Right lung (tissue), 2 donors: ENCODE measurements at regions not wholly inside any gene's neighbourhood (a gene's known extent, or its start where the extent isn't known, plus 50 kb on each side); places are given as distances from the start of the nearest gene placed in this dataset.

Experiments
- DNase-seq, 2 donors: peaks; one replicate each; pipeline ENCODE4 v3.0.0-alpha.2; 2013

DNA sequence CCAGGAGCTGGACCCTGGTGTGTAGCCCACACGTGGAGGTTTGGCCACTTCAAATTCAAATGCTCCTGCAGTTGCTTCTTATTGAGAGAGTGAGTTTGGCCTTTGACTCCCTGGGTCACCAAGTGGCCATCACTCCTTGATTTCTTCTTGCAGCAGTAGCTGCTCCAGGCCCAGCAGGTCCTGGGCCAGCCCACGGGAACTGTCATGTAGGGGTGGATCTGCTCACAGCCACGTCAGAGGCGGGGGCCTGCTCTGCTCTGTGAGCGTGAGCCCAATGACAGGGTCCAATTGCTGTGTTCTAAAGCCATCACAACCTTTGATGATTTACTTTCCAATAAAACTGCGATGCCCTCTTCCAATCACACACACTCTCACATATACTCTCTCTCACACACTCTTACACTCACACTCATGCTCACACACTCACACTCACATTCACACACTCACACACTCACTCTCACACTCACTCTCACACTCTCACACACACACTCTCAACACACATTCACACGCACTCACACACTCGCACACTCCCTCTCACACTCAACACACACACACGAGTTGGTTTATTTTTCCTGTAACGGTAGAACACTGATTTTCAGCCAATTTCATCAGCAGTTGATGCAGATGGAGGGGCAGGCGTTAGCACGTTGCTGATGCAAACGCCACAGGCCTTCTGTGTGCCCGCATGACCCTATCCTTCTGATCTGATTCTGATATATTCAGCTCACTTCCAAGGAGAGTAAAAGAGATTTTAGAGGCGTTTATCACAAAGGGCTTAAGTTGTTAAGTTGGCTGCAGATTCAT, 210.7 kb upstream of the PPP2R2D start:
- DNase-seq: no peak

DNA sequence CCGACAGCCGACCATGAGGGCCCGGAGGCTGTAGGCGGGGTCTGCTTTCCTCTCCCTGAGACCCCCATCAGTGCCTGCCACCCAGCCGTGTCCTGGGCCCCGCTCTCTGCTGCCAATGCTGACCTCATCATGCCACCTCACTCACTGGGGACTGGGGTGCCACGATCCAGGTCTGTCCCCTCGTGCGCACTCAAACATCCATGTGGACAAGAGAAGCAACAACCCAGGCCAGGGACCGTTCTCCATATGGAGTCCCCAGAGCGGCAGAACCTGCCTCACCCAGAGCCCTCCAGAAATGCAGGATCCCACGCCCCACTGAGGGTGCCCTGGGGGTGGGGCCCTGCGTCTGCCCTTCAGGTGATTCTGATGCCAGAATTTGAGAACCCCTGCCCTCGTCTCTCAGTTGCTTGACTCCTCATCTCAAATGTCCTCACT, 210.0 kb upstream of the PPP2R2D start:
- DNase-seq: no peak

DNA sequence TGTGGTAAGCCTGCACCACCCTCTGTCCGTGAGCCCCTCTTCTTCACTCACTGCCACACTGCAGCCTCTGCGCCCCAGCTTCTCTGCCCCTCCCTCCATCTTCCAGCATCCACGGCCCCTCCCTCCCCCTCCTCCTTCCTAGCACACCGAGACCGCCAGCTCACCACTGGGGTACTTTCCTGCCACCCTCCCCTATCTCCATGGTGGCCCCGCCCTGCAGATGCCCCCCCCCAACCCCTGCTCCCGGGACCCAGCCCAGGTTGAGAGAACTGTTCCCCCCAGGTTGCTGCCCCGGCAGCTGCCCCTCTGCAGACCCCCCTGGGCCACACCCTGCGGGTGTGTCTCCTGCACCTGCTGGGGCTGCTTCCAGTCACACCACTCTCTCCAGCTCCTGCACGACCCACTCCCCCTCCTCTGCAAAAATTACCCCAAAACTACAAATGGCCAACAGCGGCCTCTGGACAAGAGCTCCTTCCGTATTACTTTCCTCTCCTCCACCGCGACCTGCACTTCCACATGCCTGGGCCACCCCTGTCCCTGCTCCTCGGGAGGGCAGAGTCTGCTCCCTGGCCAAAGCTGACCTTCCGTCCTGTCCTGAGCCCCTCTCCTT, 209.2 kb upstream of the PPP2R2D start:
- DNase-seq: no peak

DNA sequence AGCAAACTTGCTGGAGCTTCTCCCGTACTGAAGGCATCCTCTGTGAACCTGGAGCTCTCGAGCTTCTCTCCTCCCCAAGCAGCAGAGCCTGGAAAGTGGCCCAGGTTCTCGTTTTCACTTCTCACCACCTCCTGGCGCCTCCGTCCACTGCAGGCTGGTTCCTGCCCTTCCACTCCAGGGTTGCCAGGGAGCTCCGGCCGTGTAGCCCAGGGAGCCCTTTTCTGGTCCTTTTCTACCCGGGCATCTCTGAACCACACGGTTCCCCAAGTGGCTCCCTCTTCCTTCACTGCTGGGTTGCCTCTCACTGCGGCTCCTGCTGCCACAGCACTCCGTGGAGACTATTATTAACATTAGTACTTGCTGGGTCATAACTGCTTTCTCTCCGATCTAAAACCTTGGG, 208.6 kb upstream of the PPP2R2D start:
- no peak for DNase-seq

DNA sequence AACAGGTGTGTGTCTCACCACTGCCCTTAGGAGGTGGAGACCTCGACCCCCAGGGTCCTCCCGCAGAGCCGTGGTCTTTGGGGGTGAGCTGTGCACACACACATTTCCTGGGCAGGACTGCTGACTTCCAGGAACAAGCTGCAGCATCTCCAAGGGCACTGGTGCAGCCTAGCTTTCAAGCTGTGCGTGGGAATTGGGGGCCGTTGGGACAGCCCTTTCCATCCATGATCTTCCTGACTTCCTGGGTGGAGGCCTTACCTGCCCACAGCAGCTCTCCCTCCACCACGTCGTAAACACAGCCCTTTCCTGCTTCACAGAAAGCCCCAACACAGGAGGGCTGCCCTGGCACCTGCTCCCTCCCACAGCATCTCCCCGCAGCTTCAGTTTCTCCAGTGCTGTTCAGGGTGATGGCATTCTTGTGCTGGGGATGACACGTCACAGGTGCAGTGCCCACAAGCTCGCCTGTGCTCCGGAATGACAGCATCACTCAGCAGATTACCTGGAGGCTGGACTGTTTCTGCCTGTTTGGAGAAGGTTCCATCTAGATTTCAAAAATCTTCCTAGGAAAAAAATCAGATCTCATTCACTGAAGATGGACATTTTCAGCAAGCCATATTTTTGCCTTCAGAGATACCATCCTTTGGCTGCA, 208.0 kb upstream of the PPP2R2D start:
- no peak for DNase-seq

DNA sequence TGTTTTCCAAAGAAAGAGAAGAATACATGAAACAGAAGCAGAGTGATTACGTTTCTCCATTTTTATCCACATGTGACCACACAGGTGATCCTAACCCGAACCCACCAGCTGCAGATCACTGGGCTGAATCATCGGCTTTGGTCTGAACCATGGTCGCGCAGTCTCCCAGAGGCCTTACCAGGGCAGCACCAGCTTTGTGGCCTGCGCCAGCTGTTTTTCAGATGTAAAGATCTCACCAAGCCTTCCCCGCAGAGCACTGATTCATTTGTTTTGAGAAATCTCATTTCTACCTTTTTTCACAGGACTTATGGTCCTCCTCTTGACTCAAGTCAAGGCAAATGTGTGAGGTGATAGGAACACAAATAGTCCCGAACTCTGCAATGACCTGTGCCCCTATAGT, 207.0 kb upstream of the PPP2R2D start:
- no peak for DNase-seq

DNA sequence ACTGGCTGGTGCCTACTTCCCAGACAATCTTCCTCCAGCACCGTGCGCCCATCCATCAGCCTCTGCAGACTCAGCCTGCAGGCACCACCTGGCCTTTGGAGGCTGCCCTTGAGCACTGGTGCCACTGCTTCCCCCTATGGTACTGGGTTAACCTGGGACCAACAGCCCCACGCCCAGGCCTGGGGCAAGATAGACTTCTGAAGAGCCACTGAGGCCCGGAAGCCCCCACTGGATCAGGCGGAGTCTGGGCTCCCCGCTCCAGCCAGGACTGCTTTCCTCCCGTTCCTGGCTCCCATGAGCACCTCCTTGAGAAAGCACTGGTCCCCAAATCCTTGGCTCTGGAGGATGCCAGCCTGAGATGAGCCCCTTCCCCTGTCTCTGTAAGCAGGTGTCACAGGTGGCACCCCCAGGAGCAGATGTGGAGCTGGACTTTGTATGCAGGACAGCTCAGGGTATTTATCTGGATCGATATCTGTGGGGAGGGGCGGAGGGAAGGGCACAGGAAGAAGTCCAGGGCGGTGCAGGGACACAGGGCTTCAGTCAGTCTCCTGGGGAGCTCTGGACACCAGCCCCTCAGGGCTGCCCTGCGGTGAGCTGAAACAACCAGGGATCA, 206.5 kb upstream of the PPP2R2D start:
- DNase-seq: no peak

DNA sequence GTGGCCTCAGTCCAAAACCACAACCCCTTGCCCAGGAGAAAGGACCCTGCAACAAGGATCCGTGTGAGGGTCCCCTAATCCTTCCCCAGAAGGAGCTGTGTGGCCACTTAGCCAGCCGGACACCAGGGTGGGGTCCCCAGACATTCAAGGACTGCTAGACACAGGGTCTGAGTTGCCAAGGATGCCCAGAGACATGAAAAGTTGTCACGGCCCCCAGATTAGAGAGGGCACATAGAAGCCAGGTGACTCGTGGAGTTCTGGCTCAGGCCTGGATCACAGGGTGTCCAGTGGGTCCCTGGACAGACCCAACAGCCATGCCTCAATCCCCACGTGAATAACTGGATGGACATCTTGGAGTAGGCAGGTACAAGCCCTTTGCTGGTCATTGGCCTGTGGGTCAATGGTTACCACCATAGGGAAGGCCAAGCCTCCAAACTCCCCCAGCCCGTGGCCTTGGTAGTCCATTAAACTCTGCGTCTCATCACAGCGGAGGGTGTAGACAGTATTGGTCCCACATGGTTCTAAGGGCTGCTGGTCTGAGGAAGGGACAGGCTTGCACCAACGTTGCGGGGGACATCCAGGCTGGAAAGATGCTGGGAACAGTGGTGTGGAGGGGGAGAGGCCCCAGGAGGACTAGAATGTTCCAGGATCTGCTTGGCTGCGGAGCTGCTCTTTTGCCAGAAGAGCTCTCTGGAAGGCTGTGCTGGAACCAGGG, 205.9 kb upstream of the PPP2R2D start:
- DNase-seq: no peak

DNA sequence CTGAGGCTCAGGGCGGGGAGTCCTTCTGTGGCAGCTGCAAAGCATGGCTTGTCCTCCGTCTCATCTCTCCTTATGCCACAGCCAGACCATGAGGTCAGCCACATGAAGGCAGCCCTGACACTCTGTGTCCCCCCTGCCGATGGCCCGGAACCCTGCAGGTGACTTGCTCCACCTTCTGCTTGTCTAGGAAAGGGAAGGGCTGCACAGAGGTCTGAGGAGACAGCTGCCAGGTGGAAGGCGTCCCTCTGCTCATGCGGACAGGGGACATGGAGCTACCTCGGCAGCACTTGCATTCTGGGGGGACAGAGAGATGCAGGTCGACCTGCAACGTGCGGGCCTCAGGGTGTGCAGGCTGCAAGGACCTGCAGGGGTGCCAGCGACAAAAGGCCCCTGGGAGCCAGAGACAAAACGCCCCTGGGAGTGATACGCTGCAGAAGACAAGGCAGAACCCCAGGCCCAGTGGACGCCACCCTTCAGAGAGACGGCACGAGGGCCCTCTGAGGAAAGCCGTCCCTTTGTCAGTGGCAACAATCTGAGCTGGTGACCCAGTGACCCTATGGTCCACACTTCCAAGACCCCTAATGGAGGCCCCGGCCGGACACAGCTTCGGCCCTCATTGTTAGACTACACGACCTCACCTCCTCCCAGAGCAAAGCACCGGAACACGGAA, 205.2 kb upstream of the PPP2R2D start:
- DNase-seq: no peak

DNA sequence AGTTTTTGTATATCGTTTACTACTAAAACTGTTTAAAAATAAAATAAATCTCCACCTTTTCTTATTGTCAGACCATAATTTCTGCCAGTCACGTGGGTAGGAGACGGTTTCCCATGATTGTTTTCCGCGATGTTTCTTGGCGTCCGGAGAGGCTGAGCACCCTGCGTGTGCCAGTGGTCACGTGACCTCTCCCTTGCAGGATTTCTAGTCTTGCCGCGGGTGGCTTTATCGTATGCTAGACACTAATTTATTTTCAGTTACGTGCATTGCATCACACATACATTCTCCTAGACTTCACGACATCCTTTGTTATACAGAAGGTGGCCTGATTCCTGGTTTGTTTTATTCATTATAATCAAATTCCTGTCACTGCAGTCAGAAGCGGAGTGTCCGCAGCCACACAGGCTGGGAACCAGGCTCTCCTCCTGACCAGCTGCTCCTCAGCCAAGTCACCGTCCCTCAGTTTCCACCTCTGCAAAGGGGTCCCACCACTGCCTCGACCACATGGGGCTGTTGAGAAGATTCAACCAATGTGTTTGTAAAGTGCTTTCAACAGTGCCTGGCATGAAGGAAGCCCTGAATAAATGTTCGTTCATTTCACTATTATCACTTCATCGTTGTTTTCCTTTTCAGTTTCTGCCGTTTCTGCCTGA, 203.2 kb upstream of the PPP2R2D start:
- no peak for DNase-seq

DNA sequence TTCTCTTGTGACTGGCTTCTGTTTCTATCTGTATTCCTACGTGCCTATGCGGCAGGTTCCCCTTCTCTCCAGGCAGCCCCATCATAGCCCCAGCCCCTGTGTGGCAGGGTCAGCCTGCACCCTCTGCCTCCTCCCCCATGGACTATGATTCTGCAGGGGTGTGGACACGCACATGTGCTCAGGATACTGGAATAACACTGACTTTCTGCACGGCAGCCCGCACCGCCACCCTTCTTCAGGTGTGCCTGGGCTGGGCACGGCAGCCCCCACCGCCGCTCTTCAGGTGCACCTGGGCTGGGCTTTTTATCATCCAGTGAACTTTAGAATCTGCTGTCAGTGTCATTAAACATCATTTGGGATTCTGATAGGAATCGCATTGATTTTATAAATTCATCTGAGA, 202.6 kb upstream of the PPP2R2D start:
- DNase-seq: no peak

DNA sequence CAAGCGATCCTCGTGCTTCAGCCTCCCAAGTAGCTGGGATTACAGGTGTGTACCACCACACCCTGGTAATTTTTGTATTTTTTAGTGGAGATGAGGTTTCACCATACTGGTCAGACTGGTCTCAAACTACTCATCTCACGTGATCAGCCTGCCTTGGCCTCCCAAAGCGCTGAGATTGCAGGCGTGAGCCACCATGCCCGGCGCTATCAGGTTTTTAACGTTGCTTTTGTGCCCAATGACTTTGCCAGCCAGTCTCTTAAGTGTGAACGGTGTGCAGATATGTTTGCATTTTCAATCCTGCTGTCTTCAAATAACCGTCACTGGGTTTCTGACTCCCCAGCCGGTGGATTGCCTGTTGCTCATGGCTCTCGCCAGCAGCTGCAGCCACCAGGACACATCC, 201.8 kb upstream of the PPP2R2D start:
- DNase-seq: no peak

DNA sequence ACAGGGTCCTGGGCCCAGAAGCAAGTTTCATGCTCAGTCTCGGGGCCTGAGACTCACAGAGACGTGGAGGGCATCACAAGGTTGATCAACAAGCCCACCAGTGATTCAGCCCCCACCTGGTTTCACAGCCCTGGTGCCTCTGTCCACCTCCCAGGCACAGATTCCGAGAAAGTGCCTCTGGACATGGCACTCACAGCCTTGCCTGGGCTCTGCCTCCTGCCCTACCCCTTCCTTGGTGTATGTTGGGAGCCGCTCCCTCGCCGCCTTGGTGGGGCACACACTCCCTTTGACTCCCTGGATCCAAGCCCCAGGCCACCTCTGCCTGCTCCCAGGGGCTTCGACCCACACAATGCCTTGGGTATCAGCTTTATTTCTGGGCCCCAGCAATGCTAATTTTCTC, 200.8 kb upstream of the PPP2R2D start:
- DNase-seq: no peak

DNA sequence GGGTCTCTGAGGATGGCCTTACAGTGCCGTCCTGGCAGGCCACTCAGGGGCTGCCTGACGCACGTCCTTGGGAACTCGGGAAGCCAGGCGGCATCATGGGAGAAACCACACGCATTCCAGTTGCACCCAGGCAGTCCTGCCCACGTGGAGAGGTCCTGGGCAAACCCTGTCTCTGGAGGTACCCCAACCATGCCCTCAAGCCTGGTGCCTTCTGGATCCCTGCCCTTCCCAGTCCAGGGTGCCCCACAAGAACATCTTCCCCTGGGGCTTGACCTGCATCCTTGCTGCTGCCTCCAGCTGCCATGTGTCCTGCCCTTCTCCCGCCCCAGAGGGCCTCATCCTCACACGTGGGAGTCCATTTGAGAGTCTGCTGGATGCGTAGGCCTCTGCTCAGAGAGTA, 200.3 kb upstream of the PPP2R2D start:
- DNase-seq: no peak

DNA sequence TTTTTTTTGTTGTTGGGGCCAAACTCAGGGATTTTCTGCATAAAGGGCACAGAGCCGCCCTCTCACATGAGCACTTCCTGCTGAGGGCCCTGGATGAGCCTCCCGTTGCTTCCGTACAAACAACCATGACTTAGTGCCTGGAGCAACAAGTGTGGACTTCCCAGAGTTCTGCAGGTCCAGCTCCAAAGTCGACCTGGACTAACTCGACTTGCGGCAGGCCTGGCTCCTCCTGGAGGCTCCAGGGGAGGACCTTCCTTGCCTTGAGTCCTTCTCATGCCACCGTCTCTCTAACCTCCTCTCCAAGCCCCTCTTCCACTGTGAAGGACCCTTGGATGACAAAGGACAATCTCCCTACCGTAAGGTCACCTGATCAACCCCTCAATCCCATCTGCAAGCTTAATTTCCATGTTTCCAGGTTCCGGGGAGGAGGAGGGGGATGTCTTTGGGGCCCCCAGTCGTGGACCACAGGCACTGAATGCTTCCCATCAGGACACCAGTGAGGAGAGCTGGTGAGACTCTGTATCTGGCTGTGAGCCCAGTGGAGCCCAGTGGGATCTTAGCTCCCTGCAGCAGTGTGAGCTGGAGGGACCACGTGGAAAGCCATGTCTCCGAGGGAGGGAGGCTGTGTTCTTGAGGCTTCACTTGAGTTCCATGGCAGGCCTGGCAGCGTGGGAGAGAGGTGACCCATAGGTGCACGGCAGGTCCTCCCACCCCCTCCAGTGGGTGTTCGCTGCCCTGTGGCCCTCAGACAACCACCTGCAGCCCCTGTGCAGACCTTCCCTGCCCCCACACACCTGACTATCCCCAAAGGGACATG, 199.5 kb upstream of the PPP2R2D start:
- DNase-seq: no peak

DNA sequence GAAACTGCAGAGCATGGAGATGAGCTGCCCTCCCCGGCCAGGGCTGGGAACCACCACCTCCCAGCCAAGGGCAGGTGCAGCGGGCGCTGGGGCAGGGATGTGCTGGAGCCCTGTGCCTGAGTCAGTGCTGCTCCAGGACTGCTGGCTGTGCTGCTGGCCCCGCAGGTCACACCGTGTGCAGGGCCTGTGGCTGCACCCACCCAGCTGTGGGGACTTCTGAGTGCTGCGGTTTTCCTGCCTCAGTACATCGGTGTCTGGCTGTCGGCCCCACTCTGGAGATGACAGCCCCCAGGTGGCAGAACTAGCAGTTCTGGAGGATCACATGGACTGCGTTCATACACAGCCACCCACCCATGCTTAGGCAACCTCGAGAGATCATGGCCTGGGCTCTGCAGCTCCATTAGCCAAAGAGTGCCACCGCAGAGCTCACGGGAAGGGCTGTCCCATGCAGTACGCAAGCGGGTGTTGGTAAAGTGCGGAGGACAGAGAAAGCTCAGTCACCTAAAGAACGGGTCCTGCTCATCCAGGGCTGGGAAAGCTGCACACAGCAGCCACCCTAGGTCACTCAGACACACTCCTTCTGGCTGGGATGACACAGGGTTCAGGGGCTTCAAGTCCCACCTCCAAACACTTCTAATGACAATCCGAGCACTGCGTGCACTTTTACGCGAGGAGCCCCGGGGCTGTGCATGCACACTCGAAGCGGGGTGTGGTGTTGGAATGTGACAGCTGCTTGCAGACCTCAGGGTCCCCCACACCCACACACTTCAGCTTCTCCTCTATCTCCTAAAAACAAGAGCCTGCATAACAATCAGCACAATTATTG, 198.1 kb upstream of the PPP2R2D start:
- DNase-seq: no peak

DNA sequence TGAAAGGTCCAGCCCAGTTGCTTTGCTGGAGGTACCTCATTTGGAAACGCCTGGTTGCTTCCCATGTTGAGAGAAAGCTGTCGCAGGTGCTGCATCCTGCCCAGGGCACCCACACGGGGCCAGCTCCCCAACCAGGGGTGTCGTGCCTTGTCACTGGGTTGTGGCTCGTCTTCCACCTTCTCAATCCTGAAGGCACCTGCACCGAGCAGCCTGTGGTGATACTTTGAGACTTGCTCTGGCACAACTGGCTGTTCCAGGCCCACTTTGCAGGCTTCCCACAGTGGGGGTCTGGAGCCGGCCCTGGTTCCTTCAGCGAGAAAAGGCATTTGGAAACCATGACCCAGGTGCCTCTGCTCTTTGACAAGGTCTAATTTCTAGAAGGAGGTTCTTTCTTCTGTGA, 197.3 kb upstream of the PPP2R2D start:
- DNase-seq: no peak

DNA sequence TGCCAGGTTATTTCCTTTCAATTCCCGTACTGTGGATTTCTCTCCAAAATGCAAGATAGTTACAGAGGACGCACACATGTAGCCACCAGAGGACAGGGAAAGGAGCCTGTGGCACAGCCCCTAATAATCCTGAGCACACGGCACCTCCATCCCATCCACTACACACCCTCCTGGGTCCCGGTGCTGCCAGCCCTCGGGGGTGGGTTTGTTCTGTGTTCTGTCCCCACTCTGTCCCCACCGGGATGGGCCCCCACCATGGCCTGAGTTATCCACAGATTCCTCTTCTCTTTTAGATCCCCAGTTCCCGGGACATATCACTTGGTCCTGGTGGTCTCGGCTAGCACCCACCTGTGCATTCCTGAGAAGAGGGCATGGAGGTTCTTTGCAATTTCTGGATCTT, 196.9 kb upstream of the PPP2R2D start:
- DNase-seq: no peak

DNA sequence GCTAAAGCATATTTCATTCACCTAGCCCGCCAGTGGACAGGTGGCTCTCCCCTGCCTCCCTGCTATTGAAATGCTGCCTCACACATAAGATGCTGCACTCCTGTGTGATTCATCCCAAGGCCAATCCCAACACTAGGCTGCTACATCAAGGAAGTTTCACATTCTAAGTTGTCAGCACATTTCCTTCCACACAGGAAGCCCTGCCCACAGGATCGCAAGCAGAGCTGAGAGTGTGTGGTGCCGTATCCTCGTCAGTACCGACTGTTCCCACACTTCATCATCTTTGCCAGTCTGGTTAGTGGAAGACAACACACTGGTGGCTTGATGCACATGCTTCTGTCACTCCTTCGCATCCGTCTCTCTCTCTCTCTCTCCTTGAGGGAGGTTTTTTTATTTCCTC, 194.3 kb upstream of the PPP2R2D start:
- DNase-seq: no peak
